Nephron progenitor cell (in vitro differentiated cells): ENCODE measurements at regions not wholly inside any gene's neighbourhood (a gene's known extent, or its start where the extent isn't known, plus 50 kb on each side); places are given as distances from the start of the nearest gene placed in this dataset.

Experiments used
- DNase-seq: peaks from one replicate; pipeline ENCODE4 v3.0.0; 2021
- H3K27ac Mint-ChIP-seq: 2 replicates; pipeline ENCODE4 v1.8.0; 2021; ENCODE audit warnings: mild to moderate bottlenecking, moderate library complexity, mixed read lengths
- H3K27me3 Mint-ChIP-seq: 2 replicates; pipeline ENCODE4 v1.8.0; 2021; ENCODE audit warnings: mild to moderate bottlenecking, low read depth, mixed read lengths; ENCODE audit not compliant: poor library complexity
- H3K36me3 Mint-ChIP-seq: 2 replicates; pipeline ENCODE4 v1.8.0; 2021; ENCODE audit warnings: low read depth, mixed read lengths
- H3K4me1 Mint-ChIP-seq: 2 replicates; pipeline ENCODE4 v1.8.0; 2021; ENCODE audit warnings: mixed read lengths
- H3K4me3 Mint-ChIP-seq: 2 replicates; pipeline ENCODE4 v1.8.0; 2021; ENCODE audit warnings: mild to moderate bottlenecking, moderate library complexity, mixed read lengths
- H3K9me3 Mint-ChIP-seq: 2 replicates; pipeline ENCODE4 v1.8.0; 2021; ENCODE audit warnings: mild to moderate bottlenecking, moderate library complexity, mixed read lengths
- CTCF ChIP-seq: fragments of 200-600 bp; sonication (generic); IDR thresholded peaks from 2 replicates; pipeline ENCODE4 v1.5.0; 2021; ENCODE audit warnings: antibody characterized with exemption

- Mint-ChIP-seq H3K9me3 (no peaks in the 10 kb centered on the region), H3K36me3 (no peaks in the 10 kb centered on the region), H3K27me3 (peaks cover 13% of the 10 kb centered on the region), H3K4me3 (no peak overlapping the region), H3K27ac (no peak overlapping the region), H3K4me1 (no peaks in the 10 kb centered on the region)
- DNase-seq: no peak
- no peak for TF ChIP-seq CTCF
Measured at GRCh38 chr10:92778091-92778490, 70.2 kb upstream of the EXOC6 start.

GRCh38 chr10:92785118-92785517, 63.2 kb upstream of the EXOC6 start:
- no peak for DNase-seq
- no peak for TF ChIP-seq CTCF
- Mint-ChIP-seq H3K27me3 (peaks cover 20% of the 10 kb centered on the region), H3K4me1 (no peaks in the 10 kb centered on the region), H3K9me3 (no peaks in the 10 kb centered on the region), H3K4me3 (no peak overlapping the region), H3K36me3 (no peaks in the 10 kb centered on the region), H3K27ac (no peak overlapping the region)

GRCh38 chr10:92787557-92788152, 60.7 kb upstream of the EXOC6 start:
- no peaks in the 10 kb centered on the region for H3K36me3 Mint-ChIP-seq
- no peak for TF ChIP-seq CTCF
- peaks cover 7% of the 10 kb centered on the region for H3K4me1 Mint-ChIP-seq
- H3K9me3 Mint-ChIP-seq: no peaks in the 10 kb centered on the region
- H3K27me3 Mint-ChIP-seq: peaks cover 25% of the 10 kb centered on the region
- no peak for DNase-seq
- no peak overlapping the region for H3K4me3 Mint-ChIP-seq
- no peak overlapping the region for H3K27ac Mint-ChIP-seq

GRCh38 chr10:92789067-92789466, 59.3 kb upstream of the EXOC6 start:
- Mint-ChIP-seq H3K9me3 (peaks cover 4% of the 10 kb centered on the region), H3K4me3 (no peak overlapping the region), H3K4me1 (peaks cover 7% of the 10 kb centered on the region), H3K36me3 (no peaks in the 10 kb centered on the region), H3K27me3 (peaks cover 27% of the 10 kb centered on the region), H3K27ac (no peak overlapping the region)
- no peak for DNase-seq
- no peak for TF ChIP-seq CTCF

GRCh38 chr10:92789786-92790185, 58.5 kb upstream of the EXOC6 start:
- TF ChIP-seq CTCF: no peak
- H3K27ac Mint-ChIP-seq: no peak overlapping the region
- H3K36me3 Mint-ChIP-seq: no peaks in the 10 kb centered on the region
- H3K27me3 Mint-ChIP-seq: peaks cover 33% of the 10 kb centered on the region
- H3K9me3 Mint-ChIP-seq: peaks cover 4% of the 10 kb centered on the region
- no peak for DNase-seq
- peaks cover 7% of the 10 kb centered on the region for H3K4me1 Mint-ChIP-seq
- H3K4me3 Mint-ChIP-seq: no peak overlapping the region

- H3K36me3 Mint-ChIP-seq: no peaks in the 10 kb centered on the region
- peaks cover 33% of the 10 kb centered on the region for H3K27me3 Mint-ChIP-seq
- TF ChIP-seq CTCF: no peak
- peaks cover 7% of the 10 kb centered on the region for H3K4me1 Mint-ChIP-seq
- no peak overlapping the region for H3K27ac Mint-ChIP-seq
- DNase-seq: no peak
- H3K4me3 Mint-ChIP-seq: no peak overlapping the region
- H3K9me3 Mint-ChIP-seq: peaks cover 5% of the 10 kb centered on the region
Measured at GRCh38 chr10:92790440-92790839, 57.9 kb upstream of the EXOC6 start.
